GM19452 (cell line): ENCODE measurements at regions not wholly inside any gene's neighbourhood (a gene's known extent, or its start where the extent isn't known, plus 50 kb on each side); places are given as distances from the start of the nearest gene placed in this dataset.

ENCODE experiments used
- ATAC-seq: cut with Tn5 transposase; IDR thresholded peaks from one replicate; pipeline ENCODE4 v1.9.1; 2021; ENCODE audit not compliant: unreplicated experiment

GRCh38 chr12:78683626-78684025 lies 180.9 kb upstream of the SYT1 start:
- no peak for ATAC-seq

- no peak for ATAC-seq
Measured at GRCh38 chr12:78684419-78684818, 180.2 kb upstream of the SYT1 start.

GRCh38 chr12:78695749-78696148 lies 168.8 kb upstream of the SYT1 start:
- ATAC-seq = no peak

GRCh38 chr12:78696267-78696666 lies 168.3 kb upstream of the SYT1 start:
- ATAC-seq = no peak

- ATAC-seq = no peak
Measured at GRCh38 chr12:78697817-78698415, 166.7 kb upstream of the SYT1 start.

- ATAC-seq = no peak
Measured at GRCh38 chr12:78698747-78699146, 165.8 kb upstream of the SYT1 start.

GRCh38 chr12:78700565-78700964 lies 164.0 kb upstream of the SYT1 start:
- no peak for ATAC-seq

- no peak for ATAC-seq
Measured at GRCh38 chr12:78703820-78704525, 160.6 kb upstream of the SYT1 start.

GRCh38 chr12:78711954-78712353 lies 152.6 kb upstream of the SYT1 start:
- ATAC-seq = no peak

GRCh38 chr12:78712834-78713481 lies 151.6 kb upstream of the SYT1 start:
- no peak for ATAC-seq

GRCh38 chr12:78719721-78720120 lies 144.9 kb upstream of the SYT1 start:
- no peak for ATAC-seq

GRCh38 chr12:78721906-78722305 lies 142.7 kb upstream of the SYT1 start:
- ATAC-seq = no peak

- ATAC-seq = no peak
Measured at GRCh38 chr12:78725033-78725432, 139.5 kb upstream of the SYT1 start.

- no peak for ATAC-seq
Measured at GRCh38 chr12:78725951-78726580, 138.5 kb upstream of the SYT1 start.

GRCh38 chr12:78726854-78727253 lies 137.7 kb upstream of the SYT1 start:
- ATAC-seq = no peak

- no peak for ATAC-seq
Measured at GRCh38 chr12:78732481-78732880, 132.1 kb upstream of the SYT1 start.

GRCh38 chr12:78739653-78740052 lies 124.9 kb upstream of the SYT1 start:
- no peak for ATAC-seq

GRCh38 chr12:78746001-78746400 lies 118.6 kb upstream of the SYT1 start:
- no peak for ATAC-seq

- no peak for ATAC-seq
Measured at GRCh38 chr12:78753058-78753457, 111.5 kb upstream of the SYT1 start.

GRCh38 chr12:78756936-78757335 lies 107.6 kb upstream of the SYT1 start:
- no peak for ATAC-seq

GRCh38 chr12:78759367-78759766 lies 105.2 kb upstream of the SYT1 start:
- ATAC-seq = no peak

- no peak for ATAC-seq
Measured at GRCh38 chr12:78760906-78761305, 103.7 kb upstream of the SYT1 start.
